Spinal cord (tissue), 9 donors: ENCODE measurements at regions not wholly inside any gene's neighbourhood (a gene's known extent, or its start where the extent isn't known, plus 50 kb on each side); places are given as distances from the start of the nearest gene placed in this dataset.

ENCODE experiments used
- DNase-seq, 6 donors: peaks; one replicate each; pipeline versions ENCODE4 v3.0.0 to v3.0.0-alpha.2; 2013 to 2015; ENCODE audit warnings: low spot score in 6 of 6, low read depth in 4 of 6
- H3K27ac ChIP-seq: one replicate; pipeline ENCODE4 v1.5.1; 2013; ENCODE audit warnings: low read depth, low read length, control low read depth
- H3K27me3 ChIP-seq: one replicate; pipeline ENCODE4 v1.6.1; 2013; ENCODE audit warnings: low read length; ENCODE audit not compliant: control insufficient read depth, insufficient read depth
- H3K36me3 ChIP-seq: one replicate; pipeline ENCODE4 v1.6.1; 2013; ENCODE audit warnings: low read length; ENCODE audit not compliant: control insufficient read depth, insufficient read depth
- H3K4me1 ChIP-seq: one replicate; pipeline ENCODE4 v1.6.1; 2013; ENCODE audit warnings: low read length; ENCODE audit not compliant: control insufficient read depth, insufficient read depth
- H3K4me3 ChIP-seq: one replicate; pipeline ENCODE4 v1.5.1; 2013; ENCODE audit warnings: low read depth, low read length, control low read depth
- H3K9me3 ChIP-seq: one replicate; pipeline ENCODE4 v1.6.1; 2013; ENCODE audit warnings: low read length; ENCODE audit not compliant: control insufficient read depth, insufficient read depth
- WGBS: methylation state at CpG from one replicate; pipeline ENCODE4 v1.1.5; 2013; ENCODE audit warnings: missing lambda C conversion rate; ENCODE audit not compliant: insufficient coverage; 5-methylcytosine and 5-hydroxymethylcytosine counted together
- donor health status: healthy.

GRCh38 chr12:105978686-105979085, 160.1 kb downstream of the NUAK1 start:
- WGBS, result no CpG with 5 or more reads among the region's 3 CpGs
- Histone ChIP-seq H3K27ac (no peak overlapping the region), H3K9me3 (no peaks in the 10 kb centered on the region), H3K27me3 (no peaks in the 10 kb centered on the region), H3K4me3 (no peak overlapping the region), H3K4me1 (peaks cover 20% of the 10 kb centered on the region), H3K36me3 (no peaks in the 10 kb centered on the region)
- DNase-seq, result peak in 2 of 6 donors; percentile 19 to 33

- DNase-seq, result peak in 2 of 6 donors; percentile 17 to 90
- WGBS, result no CpG with 5 or more reads among the region's 1 CpG
- Histone ChIP-seq H3K36me3 (no peaks in the 10 kb centered on the region), H3K4me1 (peaks cover 20% of the 10 kb centered on the region), H3K27me3 (no peaks in the 10 kb centered on the region), H3K27ac (no peak overlapping the region), H3K9me3 (no peaks in the 10 kb centered on the region), H3K4me3 (no peak overlapping the region)
Measured at GRCh38 chr12:105980085-105980484, 158.7 kb downstream of the NUAK1 start.

- 92% methylated on average over 5 of the region's 5 CpGs for WGBS
- Histone ChIP-seq H3K4me1 (peaks cover 20% of the 10 kb centered on the region), H3K27ac (no peak overlapping the region), H3K27me3 (no peaks in the 10 kb centered on the region), H3K9me3 (no peaks in the 10 kb centered on the region), H3K36me3 (no peaks in the 10 kb centered on the region), H3K4me3 (no peak overlapping the region)
- DNase-seq, result no peak
Measured at GRCh38 chr12:105980533-105980932, 158.2 kb downstream of the NUAK1 start.

- Histone ChIP-seq H3K4me1 (peaks cover 20% of the 10 kb centered on the region), H3K27ac (no peak overlapping the region), H3K9me3 (no peaks in the 10 kb centered on the region), H3K36me3 (no peaks in the 10 kb centered on the region), H3K27me3 (no peaks in the 10 kb centered on the region), H3K4me3 (no peak overlapping the region)
- WGBS, result 60% methylated on average over 6 of the region's 6 CpGs
- DNase-seq, result no peak
Measured at GRCh38 chr12:105982022-105982421, 156.7 kb downstream of the NUAK1 start.

- H3K4me3 ChIP-seq, result no peak overlapping the region
- whole genome bisulfite sequencing, result 87% methylated on average over 4 of the region's 7 CpGs
- peaks cover 14% of the 10 kb centered on the region for H3K4me1 ChIP-seq
- H3K27ac ChIP-seq, result no peak overlapping the region
- no peaks in the 10 kb centered on the region for H3K36me3 ChIP-seq
- H3K27me3 ChIP-seq, result no peaks in the 10 kb centered on the region
- no peak for DNase-seq
- H3K9me3 ChIP-seq, result no peaks in the 10 kb centered on the region
Measured at GRCh38 chr12:105983622-105984320, 155.0 kb downstream of the NUAK1 start.

- 100% methylated on average over 2 of the region's 2 CpGs for WGBS
- Histone ChIP-seq H3K36me3 (no peaks in the 10 kb centered on the region), H3K27ac (no peak overlapping the region), H3K9me3 (no peaks in the 10 kb centered on the region), H3K4me3 (no peak overlapping the region), H3K27me3 (no peaks in the 10 kb centered on the region), H3K4me1 (peaks cover 6% of the 10 kb centered on the region)
- no peak for DNase-seq
Measured at GRCh38 chr12:105985383-105985782, 153.4 kb downstream of the NUAK1 start.

- Histone ChIP-seq H3K4me1 (no peaks in the 10 kb centered on the region), H3K27me3 (no peaks in the 10 kb centered on the region), H3K9me3 (no peaks in the 10 kb centered on the region), H3K27ac (no peak overlapping the region), H3K36me3 (no peaks in the 10 kb centered on the region), H3K4me3 (no peak overlapping the region)
- 58% methylated on average over 4 of the region's 4 CpGs for WGBS
- DNase-seq, result no peak
Measured at GRCh38 chr12:105986779-105987684, 151.7 kb downstream of the NUAK1 start.

GRCh38 chr12:105987685-105988035, 151.1 kb downstream of the NUAK1 start:
- 97% methylated on average over 3 of the region's 3 CpGs for WGBS
- Histone ChIP-seq H3K27me3 (no peaks in the 10 kb centered on the region), H3K9me3 (no peaks in the 10 kb centered on the region), H3K4me1 (no peaks in the 10 kb centered on the region), H3K4me3 (no peak overlapping the region), H3K27ac (no peak overlapping the region), H3K36me3 (no peaks in the 10 kb centered on the region)
- DNase-seq, result no peak

- no peak overlapping the region for H3K4me3 ChIP-seq
- no peaks in the 10 kb centered on the region for H3K36me3 ChIP-seq
- no peaks in the 10 kb centered on the region for H3K9me3 ChIP-seq
- 67% methylated on average over 10 of the region's 14 CpGs for WGBS
- H3K4me1 ChIP-seq, result peaks cover 18% of the 10 kb centered on the region
- peak overlapping the region; percentile 22 for H3K27ac ChIP-seq
- peak in 2 of 6 donors; percentile 20 to 38 for DNase-seq
- H3K27me3 ChIP-seq, result no peaks in the 10 kb centered on the region
Measured at GRCh38 chr12:105992849-105993740, 145.7 kb downstream of the NUAK1 start.
